ENCODE measurements at regions not wholly inside any gene's neighbourhood (a gene's known extent, or its start where the extent isn't known, plus 50 kb on each side); places are given as distances from the start of the nearest gene placed in this dataset.

DNA sequence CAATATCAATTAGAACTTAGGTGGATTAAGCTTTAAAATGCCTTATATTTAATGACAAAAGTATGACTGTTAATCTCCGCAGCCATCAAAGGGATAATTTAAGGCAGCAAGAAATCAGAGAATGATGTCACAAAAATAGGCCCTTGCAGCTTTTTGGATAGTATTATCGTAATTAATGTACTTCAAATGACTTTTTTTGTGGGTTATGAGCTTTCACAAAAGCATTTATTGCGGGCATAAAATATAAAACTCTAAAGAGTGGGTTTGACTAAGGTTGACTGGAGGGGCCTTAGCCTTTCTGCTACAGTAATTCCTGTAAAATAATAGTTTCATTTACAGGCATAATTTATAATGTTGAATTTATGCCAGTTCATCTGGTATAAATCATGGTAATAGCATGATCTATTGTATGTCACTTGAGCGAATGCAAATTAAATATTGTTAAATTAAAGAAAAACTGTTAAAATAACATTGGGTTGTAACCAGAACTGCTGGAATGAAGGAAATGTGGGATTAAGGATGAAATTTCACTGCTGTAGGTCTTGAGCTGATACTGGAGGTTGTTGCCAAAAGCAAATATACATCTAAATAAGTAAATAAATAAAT is 78.5 kb upstream of the ZFP64 start:
- no peaks in the 10 kb centered on the region for H3K27me3 ChIP-seq
- no peak overlapping the region for H3K27ac ChIP-seq
- H3K4me3 ChIP-seq: no peak overlapping the region
- H3K4me1 ChIP-seq: no peaks in the 10 kb centered on the region
- H3K9me3 ChIP-seq: no peaks in the 10 kb centered on the region
- DNase-seq (ENCODE audit: low spot score): no peak
- no peak for TF ChIP-seq CTCF (IDR thresholded peaks at IDR 0.05)
- H3K36me3 ChIP-seq: no peaks in the 10 kb centered on the region

- no peak overlapping the region for H3K27ac ChIP-seq
- no peak overlapping the region for H3K4me3 ChIP-seq
- no peak for TF ChIP-seq CTCF (IDR thresholded peaks at IDR 0.05)
- no peak for DNase-seq (ENCODE audit: low spot score)
- no peaks in the 10 kb centered on the region for H3K4me1 ChIP-seq
- no peaks in the 10 kb centered on the region for H3K36me3 ChIP-seq
- no peaks in the 10 kb centered on the region for H3K9me3 ChIP-seq
- no peaks in the 10 kb centered on the region for H3K27me3 ChIP-seq
Measured at GRCh38 chr20:52269321-52269720, 77.7 kb upstream of the ZFP64 start.

DNA sequence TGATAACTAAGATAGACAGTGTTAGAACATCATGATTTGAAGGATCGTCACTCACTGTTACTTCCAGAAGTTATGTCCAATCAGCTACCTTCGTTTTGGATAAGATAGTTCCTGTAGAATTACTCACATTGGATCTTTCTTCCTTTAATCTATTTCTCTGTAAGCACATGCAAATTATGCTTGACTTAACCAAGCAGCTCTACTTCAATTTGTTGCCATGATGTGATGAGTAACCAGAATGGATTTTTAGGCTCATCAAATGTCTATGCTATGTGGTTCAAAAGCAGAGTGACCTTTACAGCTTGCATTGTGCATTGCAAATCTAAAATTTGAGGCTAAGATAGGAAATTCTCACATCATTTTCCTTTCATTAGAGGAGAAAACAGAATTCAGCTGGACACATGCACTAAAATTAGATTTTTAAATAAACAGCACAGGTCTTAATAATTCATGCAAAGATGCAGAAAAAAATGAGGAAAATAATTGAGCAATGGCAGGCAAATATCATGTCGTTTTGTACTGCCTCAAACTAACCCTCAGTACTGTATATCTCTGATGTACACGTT is 76.7 kb upstream of the ZFP64 start:
- Histone ChIP-seq H3K4me3 (no peak overlapping the region), H3K27me3 (no peaks in the 10 kb centered on the region), H3K36me3 (no peaks in the 10 kb centered on the region), H3K27ac (no peak overlapping the region), H3K9me3 (no peaks in the 10 kb centered on the region), H3K4me1 (no peaks in the 10 kb centered on the region)
- DNase-seq (ENCODE audit: low spot score): no peak
- no peak for TF ChIP-seq CTCF (IDR thresholded peaks at IDR 0.05)

- H3K36me3 ChIP-seq: no peaks in the 10 kb centered on the region
- H3K27me3 ChIP-seq: no peaks in the 10 kb centered on the region
- no peaks in the 10 kb centered on the region for H3K4me1 ChIP-seq
- no peaks in the 10 kb centered on the region for H3K9me3 ChIP-seq
- no peak for TF ChIP-seq CTCF (IDR thresholded peaks at IDR 0.05)
- H3K4me3 ChIP-seq: no peak overlapping the region
- no peak overlapping the region for H3K27ac ChIP-seq
- DNase-seq (ENCODE audit: low spot score): no peak
Measured at GRCh38 chr20:52267418-52267817, 75.8 kb upstream of the ZFP64 start.

DNA sequence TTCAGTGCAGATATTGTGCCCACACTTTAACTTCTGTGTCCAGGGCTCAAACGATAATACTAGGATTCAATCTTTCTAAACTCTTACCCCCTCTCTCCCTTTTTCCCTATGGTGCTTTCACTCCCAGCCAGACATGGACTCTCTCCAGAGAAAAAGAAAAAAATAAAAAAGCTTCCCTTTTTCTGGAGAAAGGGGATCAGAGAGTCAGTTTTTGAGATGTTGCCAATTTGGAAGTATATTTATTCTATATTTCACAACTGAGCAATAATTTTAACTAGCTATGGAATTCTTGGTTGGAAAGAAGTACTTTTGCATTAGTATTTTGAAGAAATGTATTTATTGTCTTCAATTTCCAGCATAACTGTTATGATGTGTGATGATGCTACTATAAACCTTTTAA is 72.2 kb upstream of the ZFP64 start:
- H3K27ac ChIP-seq: no peak overlapping the region
- DNase-seq (ENCODE audit: low spot score): no peak
- no peaks in the 10 kb centered on the region for H3K36me3 ChIP-seq
- no peak overlapping the region for H3K4me3 ChIP-seq
- no peaks in the 10 kb centered on the region for H3K9me3 ChIP-seq
- H3K27me3 ChIP-seq: no peaks in the 10 kb centered on the region
- no peaks in the 10 kb centered on the region for H3K4me1 ChIP-seq
- no peak for TF ChIP-seq CTCF (IDR thresholded peaks at IDR 0.05)

- Histone ChIP-seq H3K27me3 (no peaks in the 10 kb centered on the region), H3K27ac (no peak overlapping the region), H3K4me1 (no peaks in the 10 kb centered on the region), H3K36me3 (no peaks in the 10 kb centered on the region), H3K4me3 (no peak overlapping the region), H3K9me3 (no peaks in the 10 kb centered on the region)
- DNase-seq (ENCODE audit: low spot score): no peak
- no peak for TF ChIP-seq CTCF (IDR thresholded peaks at IDR 0.05)
Measured at GRCh38 chr20:52261792-52262191, 70.2 kb upstream of the ZFP64 start.
